OCI-LY3 (cell line): ENCODE measurements at regions not wholly inside any gene's neighbourhood (a gene's known extent, or its start where the extent isn't known, plus 50 kb on each side); places are given as distances from the start of the nearest gene placed in this dataset.

ENCODE experiments used
- H2AFZ ChIP-seq: fragments of 200-600, 300-600 bp; shearing (Covaris generic); 2 replicates; pipeline ENCODE4 v1.6.0; 2014; ENCODE audit warnings: antibody characterized with exemption, low read depth, low read length
- H3K27ac ChIP-seq: fragments of 200-600, 300-600 bp; sonication (generic); 2 replicates; pipeline ENCODE4 v1.5.1; 2014; ENCODE audit warnings: mild to moderate bottlenecking, low read length, moderate library complexity, mixed read lengths
- H3K27me3 ChIP-seq: fragments of 200-600, 300-600 bp; sonication (generic); 2 replicates; pipeline ENCODE4 v1.6.1; 2014; ENCODE audit warnings: low read depth, low read length, mixed read lengths
- H3K36me3 ChIP-seq: fragments of 200-600, 300-600 bp; sonication (generic); replicated peaks from 2 replicates; pipeline ENCODE3; 2014; ENCODE audit warnings: low read depth, low read length, mixed read lengths
- H3K4me1 ChIP-seq: fragments of 300-600, 200-600 bp; sonication (generic); 2 replicates; pipeline ENCODE4 v1.6.1; 2014; ENCODE audit warnings: low read length, mixed read lengths
- H3K4me2 ChIP-seq: fragments of 200-600, 300-600 bp; sonication (generic); 2 replicates; pipeline ENCODE4 v1.6.1; 2014; ENCODE audit warnings: low read length, mixed read lengths
- H3K4me3 ChIP-seq: fragments of 300-600, 200-600 bp; sonication (generic); 2 replicates; pipeline ENCODE4 v1.5.1; 2014; ENCODE audit warnings: antibody characterized with exemption, mild to moderate bottlenecking, low read length, moderate library complexity
- H3K79me2 ChIP-seq: fragments of 300-600, 200-600 bp; shearing (Covaris generic); 2 replicates; pipeline ENCODE4 v1.6.1; 2014; ENCODE audit warnings: mild to moderate bottlenecking, low read length, mixed read lengths
- H3K9ac ChIP-seq: fragments of 300-600, 200-600 bp; shearing (Covaris generic); 2 replicates; pipeline ENCODE4 v1.6.0; 2014; ENCODE audit warnings: mild to moderate bottlenecking, low read length, moderate library complexity
- H3K9me3 ChIP-seq: fragments of 200-600, 300-600 bp; shearing (Covaris generic); 2 replicates; pipeline ENCODE4 v1.6.1; 2014; ENCODE audit warnings: low read length, mixed read lengths; ENCODE audit not compliant: insufficient read depth
- H4K20me1 ChIP-seq: fragments of 200-600, 300-600 bp; sonication (generic); 2 replicates; pipeline ENCODE4 v1.6.1; 2016; ENCODE audit warnings: low read length, mixed read lengths; ENCODE audit not compliant: insufficient read depth
- EZH2phosphoT487 ChIP-seq: fragments of 200-600 bp; shearing (Covaris generic); IDR thresholded peaks from 2 replicates; pipeline ENCODE4 v1.6.1; 2018; ENCODE audit warnings: antibody characterized with exemption, mixed run types, low read depth
- TF ChIP-seq, protein P1 (sequence below): fragments of 200-600, 300-600 bp; sonication (generic); IDR thresholded peaks from 2 replicates; pipeline ENCODE4 v1.5.1; 2014; ENCODE audit warnings: antibody characterized with exemption, low read length, low read depth

DNA sequence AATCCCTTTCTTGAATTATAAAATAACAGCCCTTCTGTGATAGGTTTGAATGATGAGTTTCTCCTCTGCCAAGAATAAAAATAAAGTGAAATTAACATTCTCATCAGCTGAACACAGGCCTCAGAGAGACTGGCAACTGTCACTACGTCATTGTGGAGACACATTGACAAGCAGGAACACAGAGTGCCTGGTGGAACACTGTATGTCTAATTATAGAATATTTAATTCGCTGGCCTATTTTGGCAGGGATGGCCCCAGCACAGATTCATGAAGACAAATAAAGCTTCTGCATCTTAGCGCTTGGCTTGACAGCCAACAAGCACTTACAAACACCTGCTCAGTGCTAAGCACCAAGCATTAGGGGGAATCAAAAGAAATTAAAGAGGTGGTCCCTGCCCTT is 52.0 kb upstream of the SMYD2 start:
- Histone ChIP-seq H3K9me3 (no peaks in the 10 kb centered on the region), H3K36me3 (no peaks in the 10 kb centered on the region), H3K79me2 (no peaks in the 10 kb centered on the region), H3K4me3 (no peak overlapping the region), H3K9ac (no peak overlapping the region), H3K4me2 (no peak overlapping the region), H4K20me1 (no peaks in the 10 kb centered on the region), H3K27me3 (peaks cover 72% of the 10 kb centered on the region), H3K4me1 (peaks cover 10% of the 10 kb centered on the region), H3K27ac (no peak overlapping the region), H2AFZ (no peak overlapping the region)
- TF ChIP-seq EZH2phosphoT487, result no peak
- TF ChIP-seq, protein P1, sequence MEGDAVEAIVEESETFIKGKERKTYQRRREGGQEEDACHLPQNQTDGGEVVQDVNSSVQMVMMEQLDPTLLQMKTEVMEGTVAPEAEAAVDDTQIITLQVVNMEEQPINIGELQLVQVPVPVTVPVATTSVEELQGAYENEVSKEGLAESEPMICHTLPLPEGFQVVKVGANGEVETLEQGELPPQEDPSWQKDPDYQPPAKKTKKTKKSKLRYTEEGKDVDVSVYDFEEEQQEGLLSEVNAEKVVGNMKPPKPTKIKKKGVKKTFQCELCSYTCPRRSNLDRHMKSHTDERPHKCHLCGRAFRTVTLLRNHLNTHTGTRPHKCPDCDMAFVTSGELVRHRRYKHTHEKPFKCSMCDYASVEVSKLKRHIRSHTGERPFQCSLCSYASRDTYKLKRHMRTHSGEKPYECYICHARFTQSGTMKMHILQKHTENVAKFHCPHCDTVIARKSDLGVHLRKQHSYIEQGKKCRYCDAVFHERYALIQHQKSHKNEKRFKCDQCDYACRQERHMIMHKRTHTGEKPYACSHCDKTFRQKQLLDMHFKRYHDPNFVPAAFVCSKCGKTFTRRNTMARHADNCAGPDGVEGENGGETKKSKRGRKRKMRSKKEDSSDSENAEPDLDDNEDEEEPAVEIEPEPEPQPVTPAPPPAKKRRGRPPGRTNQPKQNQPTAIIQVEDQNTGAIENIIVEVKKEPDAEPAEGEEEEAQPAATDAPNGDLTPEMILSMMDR, result no peak

DNA sequence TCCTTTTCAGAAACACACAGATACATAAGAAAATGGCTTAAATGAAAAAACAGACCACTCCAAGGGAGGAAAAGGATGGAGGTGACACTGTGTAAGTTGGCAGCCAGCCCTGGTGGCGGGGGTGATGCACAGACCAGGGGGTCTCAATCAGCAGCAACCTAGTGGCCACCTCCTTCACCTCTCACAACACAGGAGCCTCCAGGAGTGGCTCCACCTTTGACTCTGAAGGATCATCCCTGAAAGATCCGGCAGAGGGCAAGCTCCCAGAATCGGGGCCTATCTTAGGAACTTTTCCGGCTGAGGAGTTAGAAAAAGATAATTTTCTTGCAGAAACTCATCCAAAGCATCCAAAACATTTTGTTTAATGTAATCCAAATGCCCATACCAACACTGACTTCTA is 51.2 kb upstream of the SMYD2 start:
- no peak overlapping the region for H3K4me2 ChIP-seq
- H2AFZ ChIP-seq, result no peak overlapping the region
- no peaks in the 10 kb centered on the region for H3K79me2 ChIP-seq
- H3K27ac ChIP-seq, result no peak overlapping the region
- H3K4me1 ChIP-seq, result peaks cover 3% of the 10 kb centered on the region
- H3K9ac ChIP-seq, result no peak overlapping the region
- H3K9me3 ChIP-seq, result no peaks in the 10 kb centered on the region
- peaks cover 77% of the 10 kb centered on the region for H3K27me3 ChIP-seq
- H4K20me1 ChIP-seq, result no peaks in the 10 kb centered on the region
- TF ChIP-seq EZH2phosphoT487, result no peak
- TF ChIP-seq, protein P1, result no peak
- H3K4me3 ChIP-seq, result no peak overlapping the region
- no peaks in the 10 kb centered on the region for H3K36me3 ChIP-seq
